Activated CD8-positive, alpha-beta T cell treated with anti-CD3 and anti-CD28 coated beads, Interleukin-2, amount 10 ng/mL, durations not matched to agents 7 days and 5 days (primary cell): ENCODE measurements at regions not wholly inside any gene's neighbourhood (a gene's known extent, or its start where the extent isn't known, plus 50 kb on each side); places are given as distances from the start of the nearest gene placed in this dataset.

Source experiments
- ATAC-seq: fragments of 150-1000 bp; cut with Tn5 transposase; one replicate; pipeline ENCODE4 v1.10.0; 2021; ENCODE audit warnings: moderate library complexity
- CTCF ChIA-PET: fragments of 350-600 bp; sonication (Branson Sonifier 250); formaldehyde crosslinking; loops from one replicate; lab custom pipeline; 2021; ENCODE audit warnings: antibody characterized with exemption; lab: Charles Lee
- POLR2A ChIA-PET: fragments of 350-600 bp; sonication (Branson Sonifier 250); formaldehyde crosslinking; loops from one replicate; lab custom pipeline; 2021; ENCODE audit warnings: antibody characterized with exemption; lab: Charles Lee
- DNase-seq: peaks from one replicate; pipeline ENCODE4 v3.0.0-alpha.2; 2020
- H3K27ac Mint-ChIP-seq: one replicate; pipeline ENCODE4 v1.8.0; 2021; ENCODE audit warnings: mild to moderate bottlenecking, mixed read lengths
- H3K27me3 Mint-ChIP-seq: one replicate; pipeline ENCODE4 v1.8.0; 2021; ENCODE audit warnings: low read depth, mixed read lengths
- H3K36me3 Mint-ChIP-seq: one replicate; pipeline ENCODE4 v1.8.0; 2021; ENCODE audit warnings: low read depth, mixed read lengths
- H3K4me1 Mint-ChIP-seq: one replicate; pipeline ENCODE4 v1.8.0; 2021; ENCODE audit warnings: low read depth, mixed read lengths
- H3K4me3 Mint-ChIP-seq: one replicate; pipeline ENCODE4 v1.8.0; 2021; ENCODE audit warnings: mild to moderate bottlenecking, mixed read lengths
- H3K9me3 Mint-ChIP-seq: one replicate; pipeline ENCODE4 v1.8.0; 2022; ENCODE audit warnings: mixed read lengths; ENCODE audit not compliant: insufficient read depth

DNA sequence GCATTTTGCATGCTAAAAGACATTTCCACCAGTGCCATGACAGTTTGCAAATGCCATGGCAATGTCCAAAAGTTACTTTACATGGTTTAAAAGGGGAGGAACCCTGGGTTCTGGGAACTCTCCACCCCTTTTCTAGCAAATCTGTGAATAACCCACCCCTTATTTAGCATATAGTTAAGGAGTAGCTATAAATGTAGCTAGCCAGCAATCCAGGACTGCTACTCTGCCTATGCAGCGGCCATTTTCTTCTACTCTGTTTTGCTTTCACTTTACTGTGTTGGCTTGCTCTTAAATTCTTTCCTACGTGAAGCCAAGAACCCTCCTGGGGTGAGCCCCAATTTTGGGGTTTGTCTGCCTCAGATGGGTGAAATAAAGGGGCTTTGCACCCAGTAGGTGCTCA, 141.0 kb downstream of the PTPN11 start:
- ChIA-PET CTCF (no interaction called here), POLR2A (no interaction called here)

DNA sequence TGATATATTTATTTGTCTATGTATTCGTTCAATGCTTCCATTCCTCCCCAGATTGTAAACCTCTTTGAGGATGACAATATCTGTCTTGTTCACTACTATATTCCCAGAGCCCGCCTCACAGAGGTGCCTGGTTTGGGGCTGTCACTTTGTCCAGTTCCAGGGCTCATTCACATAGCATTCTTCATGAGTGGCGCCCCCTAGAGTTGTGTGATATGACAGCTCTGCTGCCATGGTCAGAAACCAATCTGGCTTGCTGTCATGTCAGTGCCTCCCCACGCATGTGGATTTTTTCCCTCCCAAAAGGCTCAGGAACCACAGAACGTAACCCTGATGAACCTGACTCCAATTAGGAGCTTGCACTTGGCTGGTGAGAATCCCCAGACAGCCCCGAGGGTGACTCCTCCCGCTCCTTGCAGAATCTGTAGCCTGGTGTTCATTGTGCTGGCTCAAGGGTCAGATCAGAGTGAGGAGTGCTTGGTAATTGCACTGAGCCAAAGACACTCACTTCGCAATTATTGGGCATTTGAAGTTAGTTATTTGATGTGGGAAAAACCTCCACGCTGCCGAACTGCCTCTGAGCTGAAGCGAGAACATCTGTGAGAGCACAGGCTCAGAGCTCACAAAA, 145.5 kb downstream of the PTPN11 start:
- no peak for ATAC-seq
- ChIA-PET CTCF (interaction anchor here (0.7 kb wide), 1 partner anchor 9 kb away, joined by 3 read pairs; no protein-coding TSS in a partner anchor), POLR2A (no interaction called here)
- Mint-ChIP-seq H3K9me3 (no peaks in the 10 kb centered on the region), H3K36me3 (no peaks in the 10 kb centered on the region), H3K27ac (no peak overlapping the region), H3K4me3 (no peak overlapping the region), H3K27me3 (peaks cover 3% of the 10 kb centered on the region), H3K4me1 (no peaks in the 10 kb centered on the region)
- no peak for DNase-seq

More for the DNA sequence above, 141.0 kb downstream of the PTPN11 start:
- peaks cover 3% of the 10 kb centered on the region for H3K27me3 Mint-ChIP-seq
- H3K27ac Mint-ChIP-seq = no peak overlapping the region
- H3K36me3 Mint-ChIP-seq = no peaks in the 10 kb centered on the region
- no peaks in the 10 kb centered on the region for H3K9me3 Mint-ChIP-seq
- no peak overlapping the region for H3K4me3 Mint-ChIP-seq
- ATAC-seq (no peak), DNase-seq (no peak)
- no peaks in the 10 kb centered on the region for H3K4me1 Mint-ChIP-seq

DNA sequence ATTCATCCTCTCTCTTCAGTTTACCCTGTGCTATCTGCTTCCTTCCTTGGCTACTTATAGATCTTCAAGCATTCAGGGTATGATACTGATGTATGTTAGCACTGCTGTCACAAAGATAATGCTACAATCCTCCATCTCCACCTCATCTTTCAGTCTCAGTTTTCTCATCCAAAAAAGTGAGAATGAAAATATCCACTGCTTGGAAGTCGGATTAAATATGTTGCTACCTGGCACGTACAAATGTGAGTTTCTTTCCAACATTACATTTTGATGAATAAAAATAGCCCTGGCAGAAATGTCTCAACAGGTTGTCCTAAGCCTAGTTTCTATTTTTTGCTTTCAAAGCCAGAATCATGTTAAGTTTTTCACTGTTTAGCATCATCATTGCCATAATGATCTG, 149.9 kb downstream of the PTPN11 start:
- ChIA-PET POLR2A (no interaction called here), CTCF (no interaction called here)
- Mint-ChIP-seq H3K27ac (no peak overlapping the region), H3K36me3 (no peaks in the 10 kb centered on the region), H3K4me3 (no peak overlapping the region), H3K4me1 (no peaks in the 10 kb centered on the region), H3K9me3 (no peaks in the 10 kb centered on the region), H3K27me3 (peaks cover 12% of the 10 kb centered on the region)
- DNase-seq (no peak), ATAC-seq (no peak)

DNA sequence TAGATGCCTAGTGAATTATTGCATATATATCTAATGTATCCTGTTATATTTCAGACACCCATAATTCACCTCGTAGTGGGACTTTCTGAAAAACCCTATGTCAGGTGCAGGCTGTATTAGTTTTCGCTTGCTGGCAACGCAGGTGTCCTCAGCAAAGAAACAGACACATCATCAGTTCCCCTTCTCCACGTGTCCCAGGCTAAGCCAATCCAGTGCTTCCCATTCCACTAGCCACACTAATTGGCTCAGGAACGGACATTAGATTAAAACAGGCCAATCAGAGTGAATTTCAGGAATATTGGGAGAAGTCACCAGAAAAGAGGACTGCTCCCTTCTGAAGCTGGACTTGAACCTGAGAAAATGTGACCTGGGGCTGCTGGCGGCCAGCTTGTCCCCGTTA, 151.3 kb downstream of the PTPN11 start:
- no peaks in the 10 kb centered on the region for H3K9me3 Mint-ChIP-seq
- CTCF ChIA-PET = no interaction called here

DNA sequence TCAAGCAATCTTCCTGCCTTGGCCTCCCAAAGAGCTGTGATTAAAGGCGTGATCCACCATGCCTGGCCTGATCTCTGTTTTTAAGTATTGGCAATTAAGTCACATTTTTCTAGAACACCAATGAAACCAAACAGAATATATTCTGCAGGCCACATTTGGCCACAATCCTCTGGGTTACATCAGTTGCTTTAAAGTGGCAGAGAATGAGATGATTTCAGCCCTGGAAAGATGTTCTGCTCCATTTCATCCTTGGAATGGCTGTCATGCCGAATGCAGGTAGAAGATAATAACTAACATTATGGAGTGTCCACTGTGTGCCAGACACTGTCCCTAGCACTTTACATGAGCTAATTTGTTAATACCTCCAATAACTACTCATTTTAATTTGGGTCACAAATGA, 154.4 kb downstream of the PTPN11 start:
- no peaks in the 10 kb centered on the region for H3K9me3 Mint-ChIP-seq
- H3K4me1 Mint-ChIP-seq = no peaks in the 10 kb centered on the region
- ChIA-PET POLR2A (no interaction called here), CTCF (no interaction called here)
- no peak overlapping the region for H3K4me3 Mint-ChIP-seq
- ATAC-seq = no peak
- H3K27ac Mint-ChIP-seq = no peak overlapping the region
- peaks cover 31% of the 10 kb centered on the region for H3K27me3 Mint-ChIP-seq
- DNase-seq = no peak
- H3K36me3 Mint-ChIP-seq = no peaks in the 10 kb centered on the region

More for the DNA sequence above, 151.3 kb downstream of the PTPN11 start:
- Mint-ChIP-seq H3K4me1 (no peaks in the 10 kb centered on the region), H3K27ac (no peak overlapping the region), H3K36me3 (no peaks in the 10 kb centered on the region), H3K4me3 (no peak overlapping the region), H3K27me3 (peaks cover 14% of the 10 kb centered on the region)
- DNase-seq (no peak), ATAC-seq (no peak)
- POLR2A ChIA-PET = no interaction called here

DNA sequence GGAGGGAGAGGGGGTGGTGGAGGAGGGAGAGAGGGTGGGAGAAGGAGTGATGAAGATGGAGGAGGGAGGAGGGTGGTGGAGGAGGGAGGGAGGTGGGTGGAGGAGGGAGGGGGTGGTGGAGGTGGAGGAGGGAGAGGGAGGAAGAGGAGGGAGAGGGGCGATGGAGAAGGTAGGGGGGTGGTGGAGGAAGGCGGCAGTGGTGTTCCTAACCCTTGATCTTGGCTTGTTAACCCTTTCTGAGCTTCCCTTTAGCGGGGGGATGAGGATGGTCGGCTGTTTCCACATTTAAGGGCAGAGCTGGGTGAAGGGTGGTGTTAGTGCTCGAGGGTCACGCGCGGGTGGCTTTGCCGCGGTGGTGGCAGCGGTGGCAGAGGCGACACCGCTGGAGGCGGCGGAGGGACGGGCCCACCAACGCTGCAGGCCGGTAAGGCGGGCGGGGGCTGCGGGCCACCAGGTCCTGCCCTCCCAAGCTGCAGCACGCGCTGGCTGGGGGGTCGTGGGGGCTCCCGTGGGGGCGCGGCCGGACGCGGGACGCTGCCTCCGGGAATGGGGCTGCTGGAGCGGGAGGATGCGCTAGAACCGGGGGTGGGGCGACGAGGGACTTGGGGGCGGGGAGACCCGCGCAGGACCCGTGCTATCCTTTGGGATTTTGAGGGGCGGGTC, 156.3 kb downstream of the PTPN11 start:
- DNase-seq = no peak
- no peaks in the 10 kb centered on the region for H3K9me3 Mint-ChIP-seq
- no peak overlapping the region for H3K4me3 Mint-ChIP-seq
- ATAC-seq = no peak
- H3K27me3 Mint-ChIP-seq = peaks cover 44% of the 10 kb centered on the region
- ChIA-PET POLR2A (no interaction called here), CTCF (no interaction called here)
- no peak overlapping the region for H3K27ac Mint-ChIP-seq
- H3K4me1 Mint-ChIP-seq = no peaks in the 10 kb centered on the region
- H3K36me3 Mint-ChIP-seq = no peaks in the 10 kb centered on the region

DNA sequence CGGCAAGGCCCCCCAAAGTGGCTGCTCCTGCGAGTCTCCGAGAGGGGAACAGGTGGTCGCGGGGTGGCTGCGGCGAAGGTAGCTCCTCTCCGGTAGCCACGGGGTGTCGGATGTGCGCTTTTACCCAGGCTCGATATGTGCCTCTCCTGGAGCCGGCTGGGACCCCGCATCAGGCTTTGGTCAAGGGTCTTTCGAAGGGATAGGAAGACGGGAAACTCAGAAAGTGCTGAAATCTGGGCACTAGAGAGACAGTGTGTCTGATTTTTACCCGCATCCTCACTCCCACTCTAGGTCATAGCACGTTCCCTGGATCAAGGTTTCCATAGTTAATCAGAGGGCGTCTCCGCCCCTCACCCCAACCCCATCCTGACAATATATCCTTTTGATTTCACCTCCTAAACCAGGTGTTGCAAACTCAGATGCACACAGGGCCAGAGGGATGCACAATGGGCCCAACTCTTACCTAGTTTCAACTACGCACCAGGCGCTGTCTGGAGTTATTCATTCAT, 156.9 kb downstream of the PTPN11 start:
- H3K9me3 Mint-ChIP-seq = no peaks in the 10 kb centered on the region
- no peak for DNase-seq
- H3K4me1 Mint-ChIP-seq = no peaks in the 10 kb centered on the region
- peaks cover 45% of the 10 kb centered on the region for H3K27me3 Mint-ChIP-seq
- ChIA-PET POLR2A (no interaction called here), CTCF (no interaction called here)
- no peak overlapping the region for H3K4me3 Mint-ChIP-seq
- no peak for ATAC-seq
- no peak overlapping the region for H3K27ac Mint-ChIP-seq
- H3K36me3 Mint-ChIP-seq = no peaks in the 10 kb centered on the region

DNA sequence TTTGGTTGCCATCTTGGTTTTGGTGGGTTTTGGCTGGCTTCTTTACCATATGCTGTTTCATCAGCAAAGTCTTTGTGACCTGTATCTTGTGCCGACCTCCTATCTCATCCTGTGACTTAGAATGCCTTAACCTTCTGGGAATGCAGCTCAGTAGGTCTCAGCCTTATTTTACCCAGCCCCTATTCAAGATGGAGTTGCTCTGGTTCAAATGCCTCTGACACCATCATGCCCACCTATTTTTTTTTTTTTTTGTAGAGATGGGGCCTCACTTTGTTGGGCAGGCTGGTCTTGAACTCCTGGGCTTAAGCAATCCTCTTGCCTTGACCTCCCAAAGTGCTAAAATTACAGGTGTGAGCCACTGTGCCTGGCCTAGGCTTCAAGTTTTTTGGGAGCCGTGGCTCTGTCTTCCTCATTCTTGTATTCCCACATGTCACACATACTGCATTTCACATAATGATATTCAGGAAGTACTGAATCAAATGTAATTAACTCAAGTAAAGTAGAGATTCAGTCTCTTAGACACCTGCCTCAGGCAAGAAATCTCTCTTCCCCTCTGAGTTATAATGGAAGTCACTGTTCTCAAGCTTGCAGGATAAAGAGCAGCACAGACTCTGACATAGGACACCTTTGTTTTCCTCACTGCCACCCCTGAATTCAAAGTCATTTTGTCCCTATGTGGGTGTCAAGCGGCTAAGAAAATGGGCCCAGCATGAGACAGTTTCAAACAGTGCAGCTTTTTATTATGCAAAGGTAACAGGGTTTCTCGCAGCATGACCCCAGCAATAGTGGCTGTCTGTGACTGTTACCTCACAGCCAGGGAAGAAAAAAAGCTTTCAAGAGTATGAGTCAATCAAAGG, 159.0 kb downstream of the PTPN11 start:
- ChIA-PET CTCF (no interaction called here), POLR2A (no interaction called here)
- no peaks in the 10 kb centered on the region for H3K4me1 Mint-ChIP-seq
- H3K27ac Mint-ChIP-seq = no peak overlapping the region
- no peaks in the 10 kb centered on the region for H3K36me3 Mint-ChIP-seq
- DNase-seq (no peak), ATAC-seq (no peak)
- H3K9me3 Mint-ChIP-seq = no peaks in the 10 kb centered on the region
- H3K4me3 Mint-ChIP-seq = no peak overlapping the region
- H3K27me3 Mint-ChIP-seq = peaks cover 45% of the 10 kb centered on the region

DNA sequence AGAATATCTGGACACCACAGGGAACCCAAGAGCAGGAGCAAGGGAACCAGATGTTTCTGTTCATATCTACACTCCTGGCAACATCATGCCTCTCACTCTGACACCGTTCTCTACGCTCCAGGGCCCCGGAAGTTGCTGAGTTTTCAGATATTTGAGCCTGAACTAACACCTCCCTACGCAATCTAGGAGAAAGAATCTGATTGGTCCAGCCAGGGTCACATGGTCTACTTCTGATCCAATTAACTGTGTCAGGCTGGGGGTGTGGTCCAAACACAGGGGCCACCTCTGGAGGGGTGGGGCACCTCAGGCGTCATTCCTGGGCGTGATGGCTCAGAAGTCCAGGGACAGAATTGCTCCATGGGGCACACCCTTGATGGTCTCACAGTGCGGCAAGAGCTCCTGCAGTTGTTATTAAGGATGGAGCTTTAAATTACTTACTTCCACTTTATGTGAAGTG, 165.5 kb downstream of the PTPN11 start:
- H3K4me1 Mint-ChIP-seq = no peaks in the 10 kb centered on the region
- ATAC-seq (no peak), DNase-seq (no peak)
- no peak overlapping the region for H3K4me3 Mint-ChIP-seq
- H3K27ac Mint-ChIP-seq = no peak overlapping the region
- ChIA-PET POLR2A (no interaction called here), CTCF (no interaction called here)
- no peaks in the 10 kb centered on the region for H3K9me3 Mint-ChIP-seq
- H3K36me3 Mint-ChIP-seq = no peaks in the 10 kb centered on the region
- H3K27me3 Mint-ChIP-seq = peaks cover 11% of the 10 kb centered on the region

DNA sequence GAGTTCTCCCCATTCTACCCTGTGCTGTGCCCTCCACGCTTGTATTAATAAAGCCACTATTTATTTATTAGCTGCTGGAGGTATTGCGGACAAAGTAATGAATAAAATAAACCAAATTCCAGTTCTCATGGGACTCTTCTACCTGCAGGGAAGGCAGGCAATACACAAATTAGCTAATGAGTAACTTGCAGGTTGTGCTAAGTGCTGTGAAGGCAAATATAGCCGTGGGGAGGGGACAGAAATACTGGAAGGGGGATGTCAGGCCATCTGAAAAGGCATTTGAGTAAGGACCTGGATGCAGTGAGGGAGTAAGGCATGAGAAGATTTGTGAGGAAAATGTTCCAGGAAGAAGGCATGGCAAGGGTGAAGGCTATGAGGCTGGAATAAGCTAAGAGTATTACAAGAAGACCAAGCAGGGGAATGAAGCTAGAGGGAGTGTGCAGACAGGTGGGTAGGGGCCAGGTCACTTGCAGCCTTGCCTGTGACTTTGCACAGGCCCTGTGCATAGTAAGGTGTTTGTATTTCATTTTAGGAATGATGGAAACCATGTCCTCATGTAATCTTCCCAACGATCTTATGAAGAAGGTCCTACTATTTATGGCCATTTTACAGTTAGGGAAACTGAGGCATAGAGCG, 167.5 kb downstream of the PTPN11 start:
- Mint-ChIP-seq H3K4me3 (no peak overlapping the region), H3K27me3 (peaks cover 4% of the 10 kb centered on the region), H3K36me3 (no peaks in the 10 kb centered on the region), H3K9me3 (no peaks in the 10 kb centered on the region), H3K4me1 (no peaks in the 10 kb centered on the region), H3K27ac (no peak overlapping the region)
- DNase-seq = no peak
- POLR2A ChIA-PET = no interaction called here
- no peak for ATAC-seq
- CTCF ChIA-PET = no interaction called here

DNA sequence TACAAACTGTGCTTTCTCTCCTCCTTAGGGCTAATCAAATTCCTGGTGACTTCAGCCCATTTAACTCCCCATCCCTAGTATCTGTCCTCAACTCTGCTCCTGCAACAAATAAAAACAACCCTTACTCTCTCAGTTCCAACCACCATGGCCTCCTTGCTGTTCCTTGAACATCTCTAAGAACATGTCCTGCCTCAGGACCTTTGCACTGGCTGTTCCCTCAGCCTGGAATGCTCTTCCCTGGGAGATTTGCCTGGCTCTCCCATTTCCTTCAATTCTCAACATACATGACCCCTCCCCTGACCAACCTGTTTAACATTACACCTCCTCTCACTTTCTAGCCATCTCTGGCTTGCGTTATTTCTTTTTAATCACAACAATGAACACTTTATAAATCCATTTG, 170.5 kb downstream of the PTPN11 start:
- H3K4me1 Mint-ChIP-seq = no peaks in the 10 kb centered on the region
- CTCF ChIA-PET = no interaction called here
- H3K4me3 Mint-ChIP-seq = no peak overlapping the region

More for the DNA sequence above, 170.5 kb downstream of the PTPN11 start:
- no peaks in the 10 kb centered on the region for H3K36me3 Mint-ChIP-seq
- H3K27ac Mint-ChIP-seq = no peak overlapping the region
- no peaks in the 10 kb centered on the region for H3K9me3 Mint-ChIP-seq
- H3K27me3 Mint-ChIP-seq = peaks cover 6% of the 10 kb centered on the region
- POLR2A ChIA-PET = no interaction called here
- no peak for DNase-seq
- ATAC-seq = no peak
